Fibroblast of the aortic adventitia (primary cell): ENCODE measurements at regions not wholly inside any gene's neighbourhood (a gene's known extent, or its start where the extent isn't known, plus 50 kb on each side); places are given as distances from the start of the nearest gene placed in this dataset.
"Not testable (repeated sequence)": the region's sequence is repeated elsewhere in the genome, so short reads cannot be mapped to it uniquely, and the experiment has no call there.

Experiments
- DNase-seq: peaks from one replicate; pipeline ENCODE4 v3.0.0-alpha.2; 2010; ENCODE audit warnings: low read depth
- H3K4me3 ChIP-seq: 2 replicates; pipeline ENCODE4 v1.5.1; 2011; ENCODE audit warnings: low read depth, mild to moderate bottlenecking, control low read depth, low read length, moderate library complexity
- TF ChIP-seq, protein P1 (sequence below): IDR thresholded peaks from 2 replicates; pipeline ENCODE4 v1.5.1; 2011; ENCODE audit warnings: mild to moderate bottlenecking, low read length, control low read depth, inconsistent platforms; ENCODE audit not compliant: insufficient read depth

GRCh38 chr3:102036017-102036416, 186.7 kb downstream of the NFKBIZ start:
- no peak for DNase-seq
- H3K4me3 ChIP-seq = no peak overlapping the region
- TF ChIP-seq, protein P1, sequence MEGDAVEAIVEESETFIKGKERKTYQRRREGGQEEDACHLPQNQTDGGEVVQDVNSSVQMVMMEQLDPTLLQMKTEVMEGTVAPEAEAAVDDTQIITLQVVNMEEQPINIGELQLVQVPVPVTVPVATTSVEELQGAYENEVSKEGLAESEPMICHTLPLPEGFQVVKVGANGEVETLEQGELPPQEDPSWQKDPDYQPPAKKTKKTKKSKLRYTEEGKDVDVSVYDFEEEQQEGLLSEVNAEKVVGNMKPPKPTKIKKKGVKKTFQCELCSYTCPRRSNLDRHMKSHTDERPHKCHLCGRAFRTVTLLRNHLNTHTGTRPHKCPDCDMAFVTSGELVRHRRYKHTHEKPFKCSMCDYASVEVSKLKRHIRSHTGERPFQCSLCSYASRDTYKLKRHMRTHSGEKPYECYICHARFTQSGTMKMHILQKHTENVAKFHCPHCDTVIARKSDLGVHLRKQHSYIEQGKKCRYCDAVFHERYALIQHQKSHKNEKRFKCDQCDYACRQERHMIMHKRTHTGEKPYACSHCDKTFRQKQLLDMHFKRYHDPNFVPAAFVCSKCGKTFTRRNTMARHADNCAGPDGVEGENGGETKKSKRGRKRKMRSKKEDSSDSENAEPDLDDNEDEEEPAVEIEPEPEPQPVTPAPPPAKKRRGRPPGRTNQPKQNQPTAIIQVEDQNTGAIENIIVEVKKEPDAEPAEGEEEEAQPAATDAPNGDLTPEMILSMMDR = no peak

DNA sequence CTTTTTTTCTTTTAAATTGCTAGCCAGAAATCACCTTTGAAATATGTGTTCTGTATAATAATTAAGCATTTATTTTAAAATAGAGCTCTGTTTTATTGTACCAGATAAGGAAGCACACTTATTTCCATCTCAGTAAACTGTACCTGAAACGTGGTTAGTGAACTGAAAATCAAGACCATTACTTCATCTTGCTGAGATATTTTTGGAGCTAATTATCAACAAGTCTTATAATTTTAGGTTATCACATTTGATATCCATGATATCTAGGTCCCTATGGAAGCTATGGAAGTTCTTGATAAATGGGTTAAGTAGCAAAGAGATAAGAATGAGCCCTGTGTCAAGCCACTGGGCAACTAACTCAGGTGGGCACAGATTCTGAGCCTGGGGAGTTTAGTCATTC, 187.2 kb downstream of the NFKBIZ start:
- TF ChIP-seq, protein P1 = no peak
- H3K4me3 ChIP-seq = no peak overlapping the region
- DNase-seq = no peak

DNA sequence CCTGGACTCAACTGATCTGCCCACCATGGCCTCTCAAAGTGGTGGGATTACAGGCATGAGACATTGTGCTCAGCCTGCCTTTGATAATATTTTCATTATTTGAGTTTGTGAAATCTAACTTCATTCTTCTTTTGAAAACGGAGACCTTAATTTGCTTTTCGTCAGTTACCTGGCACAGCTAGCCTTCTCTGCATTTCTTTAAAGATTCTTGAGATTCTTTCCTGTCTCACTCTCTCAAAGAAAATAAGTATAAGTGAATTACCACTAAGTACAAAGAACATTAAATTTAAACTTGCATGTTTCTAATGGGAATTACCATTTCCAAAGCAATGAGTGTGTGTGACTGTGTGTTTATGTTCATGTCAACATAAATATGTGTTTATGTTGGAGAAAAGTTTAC, 187.9 kb downstream of the NFKBIZ start:
- peak; percentile 54 for DNase-seq
- TF ChIP-seq, protein P1 = no peak
- no peak overlapping the region for H3K4me3 ChIP-seq

DNA sequence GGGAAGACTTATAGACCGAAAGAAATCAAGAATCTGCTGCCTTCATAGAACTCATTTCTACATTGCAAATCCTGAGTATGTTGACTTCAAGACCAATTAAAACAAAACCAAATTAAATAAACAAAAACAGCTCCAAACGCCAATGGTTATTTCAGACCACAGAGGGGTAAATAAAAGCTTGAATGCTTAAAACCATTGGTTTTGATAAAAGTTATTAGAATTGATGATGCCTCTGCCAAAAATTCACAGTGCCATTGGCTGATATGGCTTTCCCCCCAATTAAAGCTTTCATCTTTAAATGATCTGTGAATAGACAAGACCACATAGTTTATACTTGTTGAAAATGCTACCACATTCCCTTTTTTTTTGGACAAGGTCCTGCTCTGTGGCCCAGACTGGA, 188.5 kb downstream of the NFKBIZ start:
- no peak overlapping the region for H3K4me3 ChIP-seq
- TF ChIP-seq, protein P1 = no peak
- DNase-seq = no peak

- TF ChIP-seq, protein P1 = no peak
- H3K4me3 ChIP-seq = no peak overlapping the region
- DNase-seq = no peak
Measured at GRCh38 chr3:102038477-102039142, 189.3 kb downstream of the NFKBIZ start.

DNA sequence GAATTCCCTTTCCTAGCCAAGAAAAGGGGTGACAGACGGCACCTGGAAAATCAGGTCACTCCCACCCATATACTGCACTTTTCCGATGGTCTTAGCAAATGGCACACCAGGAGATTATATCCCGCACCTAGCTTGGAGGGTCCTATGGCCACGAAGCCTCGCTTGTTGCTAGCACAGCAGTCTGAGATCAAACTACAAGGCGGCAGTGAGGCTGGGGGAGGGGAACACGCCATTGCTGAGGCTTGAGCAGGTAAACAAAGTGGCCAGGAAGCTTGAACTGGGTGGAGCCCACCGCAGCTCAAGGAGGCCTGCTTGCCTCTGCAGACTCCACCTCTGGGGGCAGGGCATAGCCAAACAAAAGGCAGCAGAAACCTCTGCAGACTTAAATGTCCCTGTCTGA, 190.8 kb downstream of the NFKBIZ start:
- H3K4me3 ChIP-seq, DNase-seq: not testable (repeated sequence)

DNA sequence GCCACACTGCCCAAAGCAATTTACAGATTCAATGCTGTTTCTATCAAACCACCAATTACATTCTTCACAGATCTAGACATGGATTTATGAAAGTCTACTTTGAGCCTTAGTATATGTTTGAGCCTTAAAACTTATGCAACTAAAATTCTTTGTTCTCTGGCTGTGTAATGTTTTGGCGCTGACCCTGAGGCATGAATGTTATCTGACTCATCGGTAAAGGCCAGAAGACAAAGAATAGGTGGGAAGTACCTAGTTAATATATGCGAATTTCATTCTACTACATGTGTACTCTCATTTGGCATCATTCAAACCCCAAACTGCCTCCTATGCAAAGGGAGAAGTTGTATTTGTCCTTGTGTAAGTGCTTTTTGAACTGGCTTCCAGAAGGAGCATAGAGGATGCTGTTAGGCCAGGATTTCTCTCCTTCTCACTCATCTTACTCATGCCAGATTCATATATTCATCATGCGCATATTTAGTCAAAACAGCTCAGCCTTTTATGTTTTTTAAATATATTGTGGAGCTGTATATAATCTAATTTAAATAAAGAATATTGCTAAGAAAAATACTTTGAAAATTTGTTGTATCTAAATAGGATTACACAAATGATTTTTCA, 204.2 kb downstream of the NFKBIZ start:
- TF ChIP-seq, protein P1 = no peak
- DNase-seq = peak; percentile 82
- H3K4me3 ChIP-seq = no peak overlapping the region
